Thymus (tissue), 11 donors: ENCODE measurements at regions not wholly inside any gene's neighbourhood (a gene's known extent, or its start where the extent isn't known, plus 50 kb on each side); places are given as distances from the start of the nearest gene placed in this dataset.

Experiments
- DNase-seq, 9 donors: peaks; one replicate each; pipeline ENCODE4 v3.0.0-alpha.2; 2013; ENCODE audit warnings: low spot score in 9 of 9, low read depth in 6 of 9, missing footprints in 1 of 9
- H3K27ac ChIP-seq, 2 donors: one replicate each; pipeline ENCODE4 v1.5.1; 2013; ENCODE audit warnings: control low read depth in 1 of 2, low read depth in 1 of 2, low read length in 1 of 2, mild to moderate bottlenecking in 1 of 2, moderate library complexity in 1 of 2
- H3K27me3 ChIP-seq, 2 donors: one replicate each; pipeline ENCODE4 v1.5.1; 2013; ENCODE audit warnings: low read length in 1 of 2; ENCODE audit not compliant: control insufficient read depth in 2 of 2, insufficient read depth in 1 of 2
- H3K36me3 ChIP-seq, 2 donors: one replicate each; pipeline ENCODE4 v1.5.1; 2013; ENCODE audit warnings: low read length in 1 of 2, mild to moderate bottlenecking in 1 of 2, moderate library complexity in 1 of 2; ENCODE audit not compliant: control insufficient read depth in 2 of 2, insufficient read depth in 2 of 2
- H3K4me1 ChIP-seq, 2 donors: one replicate each; pipeline ENCODE4 v1.5.1; 2013; ENCODE audit warnings: low read length in 2 of 2; ENCODE audit not compliant: control insufficient read depth in 2 of 2, insufficient read depth in 2 of 2
- H3K4me3 ChIP-seq, 2 donors: one replicate each; pipeline ENCODE4 v1.5.1; 2013; ENCODE audit warnings: low read length in 2 of 2, control low read depth in 1 of 2, mild to moderate bottlenecking in 1 of 2
- H3K9me3 ChIP-seq, 2 donors: one replicate each; pipeline ENCODE4 v1.5.1; 2013; ENCODE audit warnings: low read length in 1 of 2, mild to moderate bottlenecking in 1 of 2; ENCODE audit not compliant: control insufficient read depth in 2 of 2, insufficient read depth in 1 of 2
- WGBS: extraction: QIAGEN DNeasy Blood & Tissue Kit; methylation state at CpG from one replicate; pipeline ENCODE4 v1.1.7; 2013; 5-methylcytosine and 5-hydroxymethylcytosine counted together
- donor health status: healthy.

- 88% methylated on average over 13 of the region's 13 CpGs for WGBS
- no peak overlapping the region for H3K4me3 ChIP-seq
- DNase-seq, result no peak
- H3K27me3 ChIP-seq, result peaks cover 0 to 4% of the 10 kb centered on the region in 2 donors
- H3K9me3 ChIP-seq, result no peaks in the 10 kb centered on the region
- H3K4me1 ChIP-seq, result no peaks in the 10 kb centered on the region
- H3K27ac ChIP-seq, result no peak overlapping the region
- no peaks in the 10 kb centered on the region for H3K36me3 ChIP-seq
Measured at GRCh38 chr13:111919286-111919685, 147.7 kb upstream of the SOX1 start.

GRCh38 chr13:111919849-111920248 lies 147.1 kb upstream of the SOX1 start:
- no peaks in the 10 kb centered on the region for H3K9me3 ChIP-seq
- no peak for DNase-seq
- H3K4me3 ChIP-seq, result no peak overlapping the region
- WGBS, result 69% methylated on average over 13 of the region's 13 CpGs
- H3K36me3 ChIP-seq, result no peaks in the 10 kb centered on the region
- H3K27ac ChIP-seq, result no peak overlapping the region
- H3K27me3 ChIP-seq, result peaks cover 0 to 4% of the 10 kb centered on the region in 2 donors
- H3K4me1 ChIP-seq, result no peaks in the 10 kb centered on the region

GRCh38 chr13:111920306-111920931 lies 146.5 kb upstream of the SOX1 start:
- no peak for DNase-seq
- H3K9me3 ChIP-seq, result no peaks in the 10 kb centered on the region
- H3K4me1 ChIP-seq, result no peaks in the 10 kb centered on the region
- H3K36me3 ChIP-seq, result no peaks in the 10 kb centered on the region
- WGBS, result 85% methylated on average over 21 of the region's 21 CpGs
- H3K4me3 ChIP-seq, result no peak overlapping the region
- peaks cover 0 to 4% of the 10 kb centered on the region in 2 donors for H3K27me3 ChIP-seq
- no peak overlapping the region for H3K27ac ChIP-seq

- 37% methylated on average over 30 of the region's 30 CpGs for WGBS
Measured at GRCh38 chr13:111920932-111921705, 145.8 kb upstream of the SOX1 start.

GRCh38 chr13:111922086-111922485 lies 144.9 kb upstream of the SOX1 start:
- Histone ChIP-seq H3K27me3 (peaks cover 0 to 4% of the 10 kb centered on the region in 2 donors), H3K27ac (no peak overlapping the region), H3K4me3 (no peak overlapping the region), H3K9me3 (no peaks in the 10 kb centered on the region), H3K4me1 (no peaks in the 10 kb centered on the region), H3K36me3 (no peaks in the 10 kb centered on the region)
- DNase-seq, result no peak
- WGBS, result 89% methylated on average over 10 of the region's 10 CpGs

More at GRCh38 chr13:111920932-111921705, 145.8 kb upstream of the SOX1 start:
- H3K27ac ChIP-seq, result no peak overlapping the region
- H3K27me3 ChIP-seq, result peaks cover 0 to 4% of the 10 kb centered on the region in 2 donors
- no peak for DNase-seq
- H3K9me3 ChIP-seq, result no peaks in the 10 kb centered on the region
- H3K4me3 ChIP-seq, result no peak overlapping the region
- no peaks in the 10 kb centered on the region for H3K4me1 ChIP-seq
- no peaks in the 10 kb centered on the region for H3K36me3 ChIP-seq

GRCh38 chr13:111923439-111923838 lies 143.5 kb upstream of the SOX1 start:
- Histone ChIP-seq H3K27me3 (peaks cover 0 to 4% of the 10 kb centered on the region in 2 donors), H3K27ac (no peak overlapping the region), H3K4me3 (no peak overlapping the region), H3K4me1 (no peaks in the 10 kb centered on the region), H3K9me3 (no peaks in the 10 kb centered on the region), H3K36me3 (no peaks in the 10 kb centered on the region)
- DNase-seq, result no peak
- WGBS, result 92% methylated on average over 5 of the region's 5 CpGs

- Histone ChIP-seq H3K27me3 (peaks cover 0 to 4% of the 10 kb centered on the region in 2 donors), H3K36me3 (no peaks in the 10 kb centered on the region), H3K9me3 (no peaks in the 10 kb centered on the region), H3K27ac (no peak overlapping the region), H3K4me1 (no peaks in the 10 kb centered on the region), H3K4me3 (no peak overlapping the region)
- no peak for DNase-seq
- 90% methylated on average over 15 of the region's 15 CpGs for WGBS
Measured at GRCh38 chr13:111923991-111924677, 142.8 kb upstream of the SOX1 start.

GRCh38 chr13:111924678-111925075 lies 142.3 kb upstream of the SOX1 start:
- Histone ChIP-seq H3K9me3 (no peaks in the 10 kb centered on the region), H3K27me3 (peaks cover 0 to 4% of the 10 kb centered on the region in 2 donors), H3K36me3 (no peaks in the 10 kb centered on the region), H3K4me1 (no peaks in the 10 kb centered on the region), H3K27ac (no peak overlapping the region), H3K4me3 (no peak overlapping the region)
- DNase-seq, result no peak
- 82% methylated on average over 6 of the region's 6 CpGs for WGBS
